ENCODE measurements at regions not wholly inside any gene's neighbourhood (a gene's known extent, or its start where the extent isn't known, plus 50 kb on each side); places are given as distances from the start of the nearest gene placed in this dataset.

DNA sequence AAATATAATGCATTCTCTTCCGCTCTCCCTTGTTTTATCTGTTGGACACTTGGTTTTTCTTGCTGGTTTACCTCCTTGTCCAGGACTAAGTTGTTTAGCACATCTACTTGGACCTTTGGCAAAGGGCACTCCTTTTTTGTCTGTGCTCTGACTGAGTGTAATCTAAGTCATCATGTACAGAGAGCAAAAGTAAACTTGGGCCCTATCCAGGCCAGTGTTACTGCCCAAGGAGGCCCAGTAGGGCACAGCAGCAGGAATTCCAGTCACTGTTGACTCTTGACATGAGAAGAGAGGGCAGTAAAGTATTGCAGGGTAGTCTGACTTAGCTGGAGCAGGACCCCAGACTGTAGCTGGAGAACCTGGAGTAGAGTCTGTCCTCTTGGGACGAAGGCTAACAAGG, 445.5 kb downstream of the ZIC3 start:
- WGBS, 4 donors: 73 to 94% (median 83%) methylated on average over 2 of the region's 2 CpGs
- intact Hi-C loops (cut with DNase I): no loop called here
- no peak overlapping the region for H3K4me3 ChIP-seq
- no peaks in the 10 kb centered on the region for H3K4me1 ChIP-seq (replicated peaks in 1 of 2)
- no peak for DNase-seq
- no peaks in the 10 kb centered on the region for H3K36me3 ChIP-seq (replicated peaks in 1 of 2)
- no peaks in the 10 kb centered on the region for H3K9me3 ChIP-seq (replicated peaks in 1 of 3)
- peaks cover 6% of the 10 kb centered on the region for H3K27me3 ChIP-seq
- H3K27ac ChIP-seq: no peak overlapping the region
- TF ChIP-seq POLR2A (IDR thresholded peaks at IDR 0.05) (no peak), CTCF (IDR thresholded peaks at IDR 0.05) (no peak)

DNA sequence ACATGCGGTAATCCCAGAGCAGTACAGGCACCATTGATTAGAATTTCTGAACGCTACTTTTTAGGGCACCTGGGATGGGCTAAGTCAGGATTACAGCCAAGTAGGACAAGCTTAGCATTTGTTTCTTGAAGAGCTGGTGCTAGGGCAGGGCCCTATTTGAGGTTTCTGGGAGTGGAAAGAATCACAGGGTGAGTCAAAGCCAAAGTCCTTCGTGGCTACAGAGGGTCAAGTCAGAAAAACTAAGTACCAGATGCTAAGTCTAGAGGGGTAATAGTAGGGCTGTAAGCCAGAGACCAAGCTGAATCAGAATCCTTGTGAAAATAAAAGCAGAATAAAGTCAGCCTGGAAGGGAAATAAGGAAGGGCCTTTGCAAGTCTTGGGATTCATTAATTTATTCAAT, 448.6 kb downstream of the ZIC3 start:
- H3K36me3 ChIP-seq (replicated peaks in 1 of 2): no peaks in the 10 kb centered on the region
- no peak overlapping the region for H3K27ac ChIP-seq
- H3K9me3 ChIP-seq (replicated peaks in 1 of 3): no peaks in the 10 kb centered on the region
- no peak for DNase-seq
- H3K27me3 ChIP-seq: peaks cover 6% of the 10 kb centered on the region
- intact Hi-C loops (cut with DNase I): no loop called here
- H3K4me3 ChIP-seq: no peak overlapping the region
- H3K4me1 ChIP-seq (replicated peaks in 1 of 2): no peaks in the 10 kb centered on the region
- 44 to 74% (median 59%) methylated on average over 3 of the region's 3 CpGs for WGBS, 4 donors
- TF ChIP-seq CTCF (IDR thresholded peaks at IDR 0.05) (no peak), POLR2A (IDR thresholded peaks at IDR 0.05) (no peak)

DNA sequence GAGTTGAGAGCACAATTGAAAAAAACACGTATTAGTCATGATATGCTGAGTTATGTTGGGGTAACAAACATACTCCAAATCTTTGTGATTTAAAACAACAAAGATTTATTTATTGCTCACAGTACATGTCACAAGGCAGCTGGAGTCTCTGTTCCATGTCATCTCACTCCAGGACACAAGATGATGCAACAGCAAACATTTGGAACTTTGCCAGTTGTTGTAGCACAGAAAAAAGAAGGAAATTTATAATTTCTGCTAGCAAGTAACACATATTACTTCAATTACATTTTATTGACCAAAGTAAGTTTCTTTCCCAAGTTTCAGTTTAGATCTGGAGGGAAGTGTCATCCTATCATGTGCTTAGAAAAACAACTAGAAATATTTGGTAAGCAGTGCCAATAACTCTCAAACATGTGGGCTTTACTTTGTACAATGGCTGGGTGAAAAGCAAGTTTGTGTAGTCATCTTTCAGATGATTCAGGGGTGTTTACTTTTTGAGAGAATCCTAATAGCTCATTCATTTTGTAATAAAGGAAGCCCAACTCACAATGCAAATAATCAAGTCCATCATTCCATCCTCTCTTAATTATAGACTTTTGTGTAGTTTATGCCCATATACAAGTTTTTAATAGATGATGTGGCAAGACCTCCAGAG, 452.3 kb downstream of the ZIC3 start:
- WGBS, 4 donors: 31 to 58% (median 45%) methylated on average over 1 of the region's 1 CpG

GRCh38 chrX:138020941-138021340, 455.0 kb downstream of the ZIC3 start:
- Histone ChIP-seq H3K4me3 (no peak overlapping the region), H3K4me1 (replicated peaks in 1 of 2) (no peaks in the 10 kb centered on the region), H3K27me3 (peaks cover 5% of the 10 kb centered on the region), H3K36me3 (replicated peaks in 1 of 2) (no peaks in the 10 kb centered on the region), H3K9me3 (replicated peaks in 1 of 3) (no peaks in the 10 kb centered on the region), H3K27ac (no peak overlapping the region)
- intact Hi-C loops (cut with DNase I): no loop called here
- TF ChIP-seq POLR2A (IDR thresholded peaks at IDR 0.05) (no peak), CTCF (IDR thresholded peaks at IDR 0.05) (no peak)
- DNase-seq: no peak
- WGBS, 4 donors: 19 to 29% (median 24%) methylated on average over 1 of the region's 1 CpG

More for the DNA sequence above, 452.3 kb downstream of the ZIC3 start:
- Histone ChIP-seq H3K9me3 (replicated peaks in 1 of 3) (no peaks in the 10 kb centered on the region), H3K27me3 (peaks cover 6% of the 10 kb centered on the region), H3K36me3 (replicated peaks in 1 of 2) (no peaks in the 10 kb centered on the region), H3K4me1 (replicated peaks in 1 of 2) (no peaks in the 10 kb centered on the region), H3K4me3 (no peak overlapping the region), H3K27ac (no peak overlapping the region)
- TF ChIP-seq CTCF (IDR thresholded peaks at IDR 0.05) (no peak), POLR2A (IDR thresholded peaks at IDR 0.05) (no peak)
- intact Hi-C loops (cut with DNase I): no loop called here
- peak in 1 of 7 donors; percentile 1 for DNase-seq
